ENCODE measurements at regions not wholly inside any gene's neighbourhood (a gene's known extent, or its start where the extent isn't known, plus 50 kb on each side); places are given as distances from the start of the nearest gene placed in this dataset.

DNA sequence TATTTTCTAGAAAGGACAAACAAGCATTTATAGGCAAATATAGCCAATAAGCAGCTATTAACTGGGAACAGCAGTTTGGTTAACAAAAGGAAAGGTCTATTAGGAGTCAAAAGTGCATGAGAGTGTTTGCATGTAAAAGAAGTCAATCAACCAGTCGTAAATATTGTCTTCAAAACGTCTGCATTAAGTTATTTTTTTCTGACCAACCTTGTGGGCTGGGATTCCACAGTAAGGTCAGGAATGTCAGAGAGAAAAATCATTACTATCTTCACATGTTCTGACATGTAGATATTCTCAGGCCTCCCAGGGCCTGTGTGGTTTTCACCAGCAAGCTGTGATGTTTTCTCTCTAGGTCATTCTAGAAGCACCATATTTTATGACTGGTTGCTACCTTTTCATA is 922.5 kb downstream of the SUCLG1 start:
- H3K27me3 Mint-ChIP-seq (ENCODE audit: low read depth in 2 of 2) = no peaks in the 10 kb centered on the region
- no peak overlapping the region for H3K27ac ChIP-seq (ENCODE audit: low read length)
- intact Hi-C loops (cut with micrococcal nuclease) = no loop called here
- peaks cover 5 to 7% of the 10 kb centered on the region in 2 donors for H3K9me3 Mint-ChIP-seq
- no peaks in the 10 kb centered on the region for H3K27me3 ChIP-seq (ENCODE audit: control insufficient read depth, insufficient read depth, low read length)
- no peaks in the 10 kb centered on the region for H3K9me3 ChIP-seq (ENCODE audit: control insufficient read depth, insufficient read depth, low read length)
- no peak overlapping the region for H3K4me3 ChIP-seq (ENCODE audit: low read length)
- no peak for ATAC-seq
- H3K27ac Mint-ChIP-seq = no peak overlapping the region
- 30% methylated on average over 2 of the region's 2 CpGs for WGBS (ENCODE audit: insufficient coverage)
- TF ChIP-seq CTCF (IDR thresholded peaks at IDR 0.05) = no peak
- no peak for DNase-seq
- no peaks in the 10 kb centered on the region for H3K36me3 Mint-ChIP-seq
- no peaks in the 10 kb centered on the region for H3K4me1 Mint-ChIP-seq
- H3K4me3 Mint-ChIP-seq = no peak overlapping the region
- no peaks in the 10 kb centered on the region for H3K36me3 ChIP-seq (ENCODE audit: control insufficient read depth, insufficient read depth, low read length)
- no peaks in the 10 kb centered on the region for H3K4me1 ChIP-seq (ENCODE audit: control insufficient read depth, insufficient read depth, low read length)

GRCh38 chr2:83534416-83534815 is 924.7 kb downstream of the SUCLG1 start:
- Mint-ChIP-seq H3K27ac (no peak overlapping the region), H3K4me1 (no peaks in the 10 kb centered on the region), H3K27me3 (ENCODE audit: low read depth in 2 of 2) (no peaks in the 10 kb centered on the region), H3K9me3 (peaks cover 8 to 11% of the 10 kb centered on the region in 2 donors), H3K4me3 (no peak overlapping the region), H3K36me3 (no peaks in the 10 kb centered on the region)
- 95% methylated on average over 1 of the region's 2 CpGs for WGBS (ENCODE audit: insufficient coverage)
- no peak for TF ChIP-seq CTCF (IDR thresholded peaks at IDR 0.05)
- intact Hi-C loops (cut with micrococcal nuclease) = no loop called here
- H3K4me1 ChIP-seq (ENCODE audit: control insufficient read depth, insufficient read depth, low read length) = no peaks in the 10 kb centered on the region
- H3K27ac ChIP-seq (ENCODE audit: low read length) = no peak overlapping the region
- H3K36me3 ChIP-seq (ENCODE audit: control insufficient read depth, insufficient read depth, low read length) = no peaks in the 10 kb centered on the region
- H3K9me3 ChIP-seq (ENCODE audit: control insufficient read depth, insufficient read depth, low read length) = no peaks in the 10 kb centered on the region
- DNase-seq (no peak), ATAC-seq (no peak)
- H3K4me3 ChIP-seq (ENCODE audit: low read length) = no peak overlapping the region
- no peaks in the 10 kb centered on the region for H3K27me3 ChIP-seq (ENCODE audit: control insufficient read depth, insufficient read depth, low read length)

DNA sequence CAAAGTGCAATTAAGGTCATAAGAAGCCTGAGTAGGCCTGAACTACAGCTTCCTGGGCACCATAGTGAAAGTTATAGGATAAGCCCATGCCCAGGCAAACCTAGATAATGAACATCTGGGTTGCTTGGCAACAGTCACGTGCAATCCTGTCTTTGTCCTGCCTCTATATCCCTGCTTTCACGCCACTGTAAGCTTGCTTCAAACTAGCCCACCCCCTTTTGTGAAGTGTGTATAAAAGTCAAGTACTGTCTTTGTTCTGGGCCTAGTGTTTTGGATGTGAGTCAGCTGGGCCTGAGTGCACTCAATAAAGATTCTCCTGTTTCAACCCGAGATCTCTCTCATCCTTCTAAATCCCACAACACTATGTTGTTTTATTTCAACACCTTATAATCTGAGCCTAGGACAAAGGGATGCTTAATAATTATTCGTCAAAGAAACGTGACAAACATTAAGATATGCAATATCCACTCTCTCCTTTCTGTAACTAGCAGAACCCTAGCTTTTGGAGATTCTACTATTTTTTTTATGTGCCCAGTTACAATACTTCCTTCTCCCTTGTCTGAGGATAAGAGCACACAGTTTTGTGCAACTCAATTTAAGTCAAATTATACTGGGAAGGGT is 927.8 kb downstream of the SUCLG1 start:
- WGBS (ENCODE audit: insufficient coverage) = 74% methylated on average over 4 of the region's 5 CpGs
- ATAC-seq (no peak), DNase-seq (no peak)
- Histone ChIP-seq H3K27ac (ENCODE audit: low read length) (no peak overlapping the region), H3K36me3 (ENCODE audit: control insufficient read depth, insufficient read depth, low read length) (no peaks in the 10 kb centered on the region), H3K9me3 (ENCODE audit: control insufficient read depth, insufficient read depth, low read length) (no peaks in the 10 kb centered on the region), H3K27me3 (ENCODE audit: control insufficient read depth, insufficient read depth, low read length) (no peaks in the 10 kb centered on the region), H3K4me1 (ENCODE audit: control insufficient read depth, insufficient read depth, low read length) (no peaks in the 10 kb centered on the region), H3K4me3 (ENCODE audit: low read length) (no peak overlapping the region)
- Mint-ChIP-seq H3K27me3 (ENCODE audit: low read depth in 2 of 2) (no peaks in the 10 kb centered on the region), H3K36me3 (no peaks in the 10 kb centered on the region), H3K9me3 (peaks cover 5 to 11% of the 10 kb centered on the region in 2 donors), H3K27ac (no peak overlapping the region), H3K4me3 (no peak overlapping the region), H3K4me1 (no peaks in the 10 kb centered on the region)
- TF ChIP-seq CTCF (IDR thresholded peaks at IDR 0.05) = no peak
- intact Hi-C loops (cut with micrococcal nuclease) = no loop called here

DNA sequence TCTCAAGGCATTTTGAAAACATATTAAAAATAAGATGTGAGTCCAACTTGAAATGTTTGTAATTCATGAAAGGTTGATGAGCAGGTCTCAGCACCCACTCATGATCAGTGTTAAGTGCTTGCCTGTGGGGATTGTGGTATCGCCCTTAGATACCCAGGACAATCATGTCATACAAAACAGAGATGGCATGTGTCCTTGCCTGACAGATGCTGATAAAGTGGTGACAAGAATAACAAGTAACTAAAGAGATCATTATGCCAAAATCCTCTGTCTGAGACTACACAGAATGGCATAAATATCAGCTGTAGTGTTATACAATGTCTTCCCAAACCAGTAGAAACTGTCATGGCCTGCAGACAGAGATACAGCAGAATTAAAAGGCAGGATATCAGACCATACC is 930.3 kb downstream of the SUCLG1 start:
- Mint-ChIP-seq H3K27me3 (ENCODE audit: low read depth in 2 of 2) (no peaks in the 10 kb centered on the region), H3K4me1 (no peaks in the 10 kb centered on the region), H3K27ac (no peak overlapping the region), H3K9me3 (peaks cover 11 to 16% of the 10 kb centered on the region in 2 donors), H3K36me3 (no peaks in the 10 kb centered on the region), H3K4me3 (no peak overlapping the region)
- no peak overlapping the region for H3K4me3 ChIP-seq (ENCODE audit: low read length)
- no peaks in the 10 kb centered on the region for H3K36me3 ChIP-seq (ENCODE audit: control insufficient read depth, insufficient read depth, low read length)
- intact Hi-C loops (cut with micrococcal nuclease) = no loop called here
- WGBS (ENCODE audit: insufficient coverage) = 100% methylated on average over 1 of the region's 1 CpG
- H3K9me3 ChIP-seq (ENCODE audit: control insufficient read depth, insufficient read depth, low read length) = no peaks in the 10 kb centered on the region
- H3K27me3 ChIP-seq (ENCODE audit: control insufficient read depth, insufficient read depth, low read length) = no peaks in the 10 kb centered on the region
- DNase-seq = no peak
- no peak for TF ChIP-seq CTCF (IDR thresholded peaks at IDR 0.05)
- ATAC-seq = no peak
- no peak overlapping the region for H3K27ac ChIP-seq (ENCODE audit: low read length)
- H3K4me1 ChIP-seq (ENCODE audit: control insufficient read depth, insufficient read depth, low read length) = no peaks in the 10 kb centered on the region

All from natural killer cell (primary cell).